Prostate gland (tissue), 2 donors: ENCODE measurements at regions not wholly inside any gene's neighbourhood (a gene's known extent, or its start where the extent isn't known, plus 50 kb on each side); places are given as distances from the start of the nearest gene placed in this dataset.

Experiments used
- POLR2A ChIP-seq: fragments of 450-650 bp; IDR thresholded peaks from one replicate; pipeline ENCODE4 v1.6.1; 2016; ENCODE audit warnings: antibody characterized with exemption, mild to moderate bottlenecking
- POLR2AphosphoS5 ChIP-seq: sonication (generic); formaldehyde crosslinking; IDR thresholded peaks from one replicate; pipeline ENCODE4 v1.6.1; 2017; ENCODE audit warnings: antibody characterized with exemption
- TF ChIP-seq, protein P1 (sequence below), 4 experiments: fragments of 200-600 bp in 2 of 4; fragments of 450-650 bp in 2 of 4; sonication (generic) in 2 of 4; IDR thresholded peaks; 1 replicate in 3 of 4; 2 replicates in 1 of 4; pipeline ENCODE4 v1.5.1; 2016 to 2019; ENCODE audit warnings: antibody characterized with exemption in 4 of 4, mild to moderate bottlenecking in 2 of 4, moderate library complexity in 2 of 4

DNA sequence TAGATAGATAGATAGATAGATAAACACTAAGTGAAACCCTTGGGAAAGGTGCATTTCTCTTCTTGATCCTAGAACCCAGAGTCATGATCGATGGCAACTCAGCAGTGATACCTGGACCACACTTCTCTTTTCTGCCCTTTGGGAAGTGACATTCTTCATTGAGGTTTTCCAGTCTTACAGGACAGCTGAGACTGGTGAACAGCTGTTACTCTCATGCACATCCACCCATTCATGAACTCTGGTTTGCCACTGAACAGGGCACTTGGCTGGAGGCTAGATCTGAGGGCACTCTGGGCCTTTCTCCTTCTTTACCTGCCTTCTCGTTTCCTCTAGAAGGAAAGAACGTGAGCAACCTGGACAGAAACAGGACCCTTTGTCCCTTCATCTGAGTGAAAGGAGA lies 164.5 kb downstream of the DRD1 start:
- TF ChIP-seq, protein P1, sequence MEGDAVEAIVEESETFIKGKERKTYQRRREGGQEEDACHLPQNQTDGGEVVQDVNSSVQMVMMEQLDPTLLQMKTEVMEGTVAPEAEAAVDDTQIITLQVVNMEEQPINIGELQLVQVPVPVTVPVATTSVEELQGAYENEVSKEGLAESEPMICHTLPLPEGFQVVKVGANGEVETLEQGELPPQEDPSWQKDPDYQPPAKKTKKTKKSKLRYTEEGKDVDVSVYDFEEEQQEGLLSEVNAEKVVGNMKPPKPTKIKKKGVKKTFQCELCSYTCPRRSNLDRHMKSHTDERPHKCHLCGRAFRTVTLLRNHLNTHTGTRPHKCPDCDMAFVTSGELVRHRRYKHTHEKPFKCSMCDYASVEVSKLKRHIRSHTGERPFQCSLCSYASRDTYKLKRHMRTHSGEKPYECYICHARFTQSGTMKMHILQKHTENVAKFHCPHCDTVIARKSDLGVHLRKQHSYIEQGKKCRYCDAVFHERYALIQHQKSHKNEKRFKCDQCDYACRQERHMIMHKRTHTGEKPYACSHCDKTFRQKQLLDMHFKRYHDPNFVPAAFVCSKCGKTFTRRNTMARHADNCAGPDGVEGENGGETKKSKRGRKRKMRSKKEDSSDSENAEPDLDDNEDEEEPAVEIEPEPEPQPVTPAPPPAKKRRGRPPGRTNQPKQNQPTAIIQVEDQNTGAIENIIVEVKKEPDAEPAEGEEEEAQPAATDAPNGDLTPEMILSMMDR (IDR thresholded peaks at IDR 0.05) = no peak
- TF ChIP-seq POLR2A (no peak), POLR2AphosphoS5 (no peak)
